H9 (cell line): ENCODE measurements at regions not wholly inside any gene's neighbourhood (a gene's known extent, or its start where the extent isn't known, plus 50 kb on each side); places are given as distances from the start of the nearest gene placed in this dataset.

Experiments
- DNase-seq: peaks from one replicate; pipeline ENCODE4 v3.0.0-alpha.2; 2017
- H2AFZ ChIP-seq: one replicate; pipeline ENCODE4 v1.6.1; 2013; ENCODE audit warnings: mild to moderate bottlenecking, low read length, control low read depth, moderate library complexity
- H2AK5ac ChIP-seq: 2 replicates; pipeline ENCODE4 v1.6.1; 2013; ENCODE audit warnings: low read length, control low read depth, mixed read lengths; ENCODE audit not compliant: insufficient read length
- H2BK120ac ChIP-seq: one replicate; pipeline ENCODE4 v1.6.1; 2013; ENCODE audit warnings: low read depth, mild to moderate bottlenecking, low read length, control low read depth, inconsistent platforms; ENCODE audit not compliant: poor library complexity, severe bottlenecking
- H2BK12ac ChIP-seq: 2 replicates; pipeline ENCODE4 v1.6.1; 2013; ENCODE audit warnings: low read length, control low read depth, mixed read lengths, low read depth; ENCODE audit not compliant: insufficient read length
- H2BK15ac ChIP-seq: 2 replicates; pipeline ENCODE4 v1.6.1; 2013; ENCODE audit warnings: low read depth, low read length, control low read depth
- H2BK20ac ChIP-seq: one replicate; pipeline ENCODE4 v1.6.1; 2013; ENCODE audit warnings: low read depth, mild to moderate bottlenecking, low read length, control low read depth, inconsistent platforms; ENCODE audit not compliant: poor library complexity, severe bottlenecking
- H2BK5ac ChIP-seq: 2 replicates; pipeline ENCODE4 v1.6.1; 2013; ENCODE audit warnings: low read length, control low read depth, mixed read lengths; ENCODE audit not compliant: insufficient read length
- H3K14ac ChIP-seq: 2 replicates; pipeline ENCODE4 v1.6.1; 2013; ENCODE audit warnings: low read length, control low read depth; ENCODE audit not compliant: insufficient read depth
- H3K18ac ChIP-seq: 2 replicates; pipeline ENCODE4 v1.6.1; 2013; ENCODE audit warnings: low read depth, mild to moderate bottlenecking, mixed read lengths, low read length, control low read depth; ENCODE audit not compliant: insufficient read length
- H3K23ac ChIP-seq: 2 replicates; pipeline ENCODE4 v1.6.1; 2013; ENCODE audit warnings: low read length, control low read depth, mixed read lengths, low read depth; ENCODE audit not compliant: insufficient read length
- H3K23me2 ChIP-seq: 2 replicates; pipeline ENCODE4 v1.6.1; 2013; ENCODE audit warnings: low read depth, mild to moderate bottlenecking, mixed read lengths, low read length, control low read depth; ENCODE audit not compliant: insufficient read length, poor library complexity, severe bottlenecking
- H3K27ac ChIP-seq: 2 replicates; pipeline ENCODE4 v1.5.1; 2013; ENCODE audit warnings: low read length, control low read depth, mixed read lengths, low read depth; ENCODE audit not compliant: insufficient read length
- H3K27me3 ChIP-seq: 2 replicates; pipeline ENCODE4 v1.6.1; 2013; ENCODE audit warnings: low read length, control low read depth, inconsistent platforms; ENCODE audit not compliant: insufficient read depth
- H3K4ac ChIP-seq: 2 replicates; pipeline ENCODE4 v1.6.1; 2013; ENCODE audit warnings: low read depth, mild to moderate bottlenecking, control low read depth, inconsistent platforms, low read length, moderate library complexity
- H3K4me1 ChIP-seq: 2 replicates; pipeline ENCODE4 v1.6.1; 2013; ENCODE audit warnings: low read length, control low read depth, inconsistent platforms; ENCODE audit not compliant: insufficient read depth
- H3K4me2 ChIP-seq: 2 replicates; pipeline ENCODE4 v1.6.1; 2013; ENCODE audit warnings: low read length, control low read depth, mixed read lengths; ENCODE audit not compliant: insufficient read length, insufficient read depth
- H3K56ac ChIP-seq: 2 replicates; pipeline ENCODE4 v1.6.1; 2013; ENCODE audit warnings: low read depth, mild to moderate bottlenecking, mixed read lengths, low read length, control low read depth; ENCODE audit not compliant: insufficient read length
- H3K79me1 ChIP-seq: 2 replicates; pipeline ENCODE4 v1.6.1; 2013; ENCODE audit warnings: low read depth, mild to moderate bottlenecking, moderate library complexity, low read length, control low read depth, inconsistent platforms; ENCODE audit not compliant: insufficient read depth, poor library complexity, severe bottlenecking
- H3K79me2 ChIP-seq: 2 replicates; pipeline ENCODE4 v1.6.1; 2013; ENCODE audit warnings: low read length, control low read depth, inconsistent platforms; ENCODE audit not compliant: insufficient read depth
- H3K9ac ChIP-seq: 2 replicates; pipeline ENCODE4 v1.6.1; 2013; ENCODE audit warnings: low read length, control low read depth, mixed read lengths; ENCODE audit not compliant: insufficient read length; ENCODE audit errors: extremely low read depth
- H3K9me3 ChIP-seq: one replicate; pipeline ENCODE4 v1.6.1; 2013; ENCODE audit warnings: low read depth, low read length, inconsistent platforms; ENCODE audit not compliant: control insufficient read depth
- H3T11ph ChIP-seq: one replicate; pipeline ENCODE4 v1.6.1; 2013; ENCODE audit warnings: mild to moderate bottlenecking, low read length, control low read depth, inconsistent platforms
- H4K20me1 ChIP-seq: one replicate; pipeline ENCODE4 v1.6.1; 2013; ENCODE audit not compliant: control insufficient read depth, insufficient read length, insufficient read depth
- H4K5ac ChIP-seq: 2 replicates; pipeline ENCODE4 v1.6.1; 2013; ENCODE audit warnings: low read depth, mild to moderate bottlenecking, mixed read lengths, low read length, control low read depth; ENCODE audit not compliant: insufficient read length
- H4K8ac ChIP-seq: replicated peaks from 2 replicates; pipeline ENCODE4 v1.6.1; 2013; ENCODE audit warnings: low read length, control low read depth, mixed read lengths, low read depth; ENCODE audit not compliant: insufficient read length
- H4K91ac ChIP-seq: 2 replicates; pipeline ENCODE4 v1.6.1; 2013; ENCODE audit warnings: low read depth, mild to moderate bottlenecking, moderate library complexity, mixed read lengths, low read length, control low read depth; ENCODE audit not compliant: insufficient read length
- H3K27ac Mint-ChIP-seq, 3 experiments: 2 replicates in 2 of 3; 3 replicates in 1 of 3; pipeline ENCODE4 v1.8.0; 2020 to 2021; ENCODE audit warnings: mixed read lengths in 3 of 3, mild to moderate bottlenecking in 1 of 3, moderate library complexity in 1 of 3
- H3K27me3 Mint-ChIP-seq: 2 replicates; pipeline ENCODE4 v1.8.0; 2021; ENCODE audit warnings: low read depth, mild to moderate bottlenecking, moderate library complexity, mixed read lengths
- H3K36me3 Mint-ChIP-seq, 3 experiments: 2 replicates in 2 of 3; 3 replicates in 1 of 3; pipeline ENCODE4 v1.8.0; 2020 to 2021; ENCODE audit warnings: low read depth in 3 of 3, mixed read lengths in 3 of 3; ENCODE audit not compliant: insufficient read depth in 1 of 3
- H3K4me1 Mint-ChIP-seq, 2 experiments: 2 replicates each; pipeline ENCODE4 v1.8.0; 2020; ENCODE audit warnings: mixed read lengths in 2 of 2
- H3K4me3 Mint-ChIP-seq, 2 experiments: 2 replicates in 1 of 2; 3 replicates in 1 of 2; pipeline ENCODE4 v1.8.0; 2020 to 2021; ENCODE audit warnings: mild to moderate bottlenecking in 2 of 2, mixed read lengths in 2 of 2, moderate library complexity in 1 of 2
- H3K9me3 Mint-ChIP-seq, 2 experiments: 2 replicates in 1 of 2; 3 replicates in 1 of 2; pipeline ENCODE4 v1.8.0; 2020; ENCODE audit warnings: mild to moderate bottlenecking in 2 of 2, mixed read lengths in 2 of 2, moderate library complexity in 1 of 2
- WGBS: extraction: QIAGEN DNeasy Blood & Tissue Kit; methylation state at CpG from one replicate; pipeline ENCODE4 v1.1.7; 2013; ENCODE audit warnings: missing lambda C conversion rate, low lambda C conversion rate, mixed read lengths; ENCODE audit not compliant: insufficient read length; ENCODE audit errors: extremely low coverage; 5-methylcytosine and 5-hydroxymethylcytosine counted together
- TF ChIP-seq, protein P1 (sequence below): fragments of 200-600 bp; sonication (generic); conservative IDR thresholded peaks from 3 replicates; pipeline ENCODE4 v1.8.0; 2021; ENCODE audit warnings: antibody characterized with exemption, mild to moderate bottlenecking

DNA sequence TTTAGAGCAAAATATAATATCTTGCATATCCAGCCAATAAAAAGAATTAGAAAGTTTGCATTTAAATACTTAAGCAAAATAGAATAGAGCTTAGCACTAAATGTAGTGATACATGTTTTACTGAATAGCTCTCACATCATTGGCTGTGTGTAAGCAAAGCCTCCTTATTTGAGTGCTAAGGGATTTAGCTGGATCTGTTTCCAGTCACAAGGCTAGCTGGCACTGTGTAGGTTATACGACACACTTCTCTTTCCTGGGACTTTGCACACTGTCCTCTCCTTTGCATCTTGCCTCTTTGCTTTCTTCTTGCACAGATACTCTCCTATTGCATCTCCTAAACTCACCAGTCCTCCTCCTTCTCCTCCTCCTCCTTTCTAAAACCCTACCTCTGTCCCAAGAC lies 423.8 kb downstream of the KLF5 start:
- Histone ChIP-seq H3K14ac (no peak overlapping the region), H3K9ac (no peak overlapping the region), H2BK20ac (no peak overlapping the region), H2BK5ac (no peak overlapping the region), H2BK15ac (no peak overlapping the region), H2AK5ac (no peak overlapping the region), H2BK12ac (no peak overlapping the region), H4K91ac (no peak overlapping the region), H3K9me3 (no peaks in the 10 kb centered on the region), H2BK120ac (no peak overlapping the region), H3T11ph (no peak overlapping the region), H3K79me1 (no peaks in the 10 kb centered on the region), H4K8ac (no peak overlapping the region), H4K20me1 (no peaks in the 10 kb centered on the region), H3K4me2 (no peak overlapping the region), H3K27me3 (no peaks in the 10 kb centered on the region), H3K27ac (no peak overlapping the region), H3K79me2 (no peaks in the 10 kb centered on the region), H3K4me1 (no peaks in the 10 kb centered on the region), H4K5ac (no peak overlapping the region), H3K23ac (no peak overlapping the region), H3K56ac (no peak overlapping the region), H3K18ac (no peak overlapping the region), H2AFZ (no peak overlapping the region), H3K4ac (no peak overlapping the region), H3K23me2 (no peaks in the 10 kb centered on the region)
- WGBS, result no CpG with 5 or more reads among the region's 1 CpG
- no peak overlapping the region for H3K27ac Mint-ChIP-seq
- TF ChIP-seq, protein P1, sequence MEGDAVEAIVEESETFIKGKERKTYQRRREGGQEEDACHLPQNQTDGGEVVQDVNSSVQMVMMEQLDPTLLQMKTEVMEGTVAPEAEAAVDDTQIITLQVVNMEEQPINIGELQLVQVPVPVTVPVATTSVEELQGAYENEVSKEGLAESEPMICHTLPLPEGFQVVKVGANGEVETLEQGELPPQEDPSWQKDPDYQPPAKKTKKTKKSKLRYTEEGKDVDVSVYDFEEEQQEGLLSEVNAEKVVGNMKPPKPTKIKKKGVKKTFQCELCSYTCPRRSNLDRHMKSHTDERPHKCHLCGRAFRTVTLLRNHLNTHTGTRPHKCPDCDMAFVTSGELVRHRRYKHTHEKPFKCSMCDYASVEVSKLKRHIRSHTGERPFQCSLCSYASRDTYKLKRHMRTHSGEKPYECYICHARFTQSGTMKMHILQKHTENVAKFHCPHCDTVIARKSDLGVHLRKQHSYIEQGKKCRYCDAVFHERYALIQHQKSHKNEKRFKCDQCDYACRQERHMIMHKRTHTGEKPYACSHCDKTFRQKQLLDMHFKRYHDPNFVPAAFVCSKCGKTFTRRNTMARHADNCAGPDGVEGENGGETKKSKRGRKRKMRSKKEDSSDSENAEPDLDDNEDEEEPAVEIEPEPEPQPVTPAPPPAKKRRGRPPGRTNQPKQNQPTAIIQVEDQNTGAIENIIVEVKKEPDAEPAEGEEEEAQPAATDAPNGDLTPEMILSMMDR, result no peak
- H3K9me3 Mint-ChIP-seq, result no peaks in the 10 kb centered on the region
- H3K4me3 Mint-ChIP-seq, result no peak overlapping the region
- no peaks in the 10 kb centered on the region for H3K27me3 Mint-ChIP-seq
- no peaks in the 10 kb centered on the region for H3K36me3 Mint-ChIP-seq
- DNase-seq, result no peak
- H3K4me1 Mint-ChIP-seq, result no peaks in the 10 kb centered on the region
